Glutamatergic neuron (in vitro differentiated cells): ENCODE measurements at regions not wholly inside any gene's neighbourhood (a gene's known extent, or its start where the extent isn't known, plus 50 kb on each side); places are given as distances from the start of the nearest gene placed in this dataset.

ENCODE experiments used
- DNase-seq: peaks from one replicate; pipeline ENCODE4 v3.0.0; 2022
- H3K27ac Mint-ChIP-seq: one replicate; pipeline ENCODE4 v1.8.0; 2020; ENCODE audit warnings: mild to moderate bottlenecking, mixed read lengths, inconsistent platforms; ENCODE audit not compliant: unreplicated experiment
- H3K27me3 Mint-ChIP-seq: one replicate; pipeline ENCODE4 v1.8.0; 2020; ENCODE audit warnings: mild to moderate bottlenecking, moderate library complexity, mixed read lengths, inconsistent platforms; ENCODE audit not compliant: unreplicated experiment
- H3K36me3 Mint-ChIP-seq: one replicate; pipeline ENCODE4 v1.8.0; 2020; ENCODE audit warnings: mild to moderate bottlenecking, mixed read lengths, inconsistent platforms; ENCODE audit not compliant: unreplicated experiment
- H3K4me1 Mint-ChIP-seq: one replicate; pipeline ENCODE4 v1.8.0; 2020; ENCODE audit warnings: mild to moderate bottlenecking, low read depth, mixed read lengths, inconsistent platforms; ENCODE audit not compliant: unreplicated experiment
- H3K4me3 Mint-ChIP-seq: one replicate; pipeline ENCODE4 v1.8.0; 2020; ENCODE audit warnings: mild to moderate bottlenecking, mixed read lengths, inconsistent platforms; ENCODE audit not compliant: unreplicated experiment
- H3K9me3 Mint-ChIP-seq: one replicate; pipeline ENCODE4 v1.8.0; 2020; ENCODE audit warnings: mild to moderate bottlenecking, moderate library complexity, mixed read lengths, inconsistent platforms; ENCODE audit not compliant: unreplicated experiment
- CTCF ChIP-seq: fragments of 200-600 bp; sonication (generic); IDR thresholded peaks from one replicate; pipeline ENCODE4 v1.5.0; 2021; ENCODE audit not compliant: partially characterized antibody, unreplicated experiment

GRCh38 chr1:198889101-198889500 lies 250.3 kb downstream of the PTPRC start:
- Mint-ChIP-seq H3K27ac (no peak overlapping the region), H3K27me3 (no peaks in the 10 kb centered on the region), H3K4me1 (peaks cover 3% of the 10 kb centered on the region), H3K36me3 (no peaks in the 10 kb centered on the region), H3K9me3 (no peaks in the 10 kb centered on the region), H3K4me3 (no peak overlapping the region)
- DNase-seq, result no peak
- no peak for TF ChIP-seq CTCF

GRCh38 chr1:198889749-198890148 lies 250.9 kb downstream of the PTPRC start:
- TF ChIP-seq CTCF, result no peak
- H3K27me3 Mint-ChIP-seq, result no peaks in the 10 kb centered on the region
- H3K4me1 Mint-ChIP-seq, result peaks cover 3% of the 10 kb centered on the region
- H3K4me3 Mint-ChIP-seq, result no peak overlapping the region
- no peaks in the 10 kb centered on the region for H3K36me3 Mint-ChIP-seq
- no peaks in the 10 kb centered on the region for H3K9me3 Mint-ChIP-seq
- no peak for DNase-seq
- no peak overlapping the region for H3K27ac Mint-ChIP-seq

GRCh38 chr1:198890214-198890930 lies 251.5 kb downstream of the PTPRC start:
- Mint-ChIP-seq H3K9me3 (no peaks in the 10 kb centered on the region), H3K27me3 (no peaks in the 10 kb centered on the region), H3K4me1 (peaks cover 3% of the 10 kb centered on the region), H3K4me3 (no peak overlapping the region), H3K27ac (no peak overlapping the region), H3K36me3 (no peaks in the 10 kb centered on the region)
- DNase-seq, result no peak
- TF ChIP-seq CTCF, result no peak

- Mint-ChIP-seq H3K9me3 (no peaks in the 10 kb centered on the region), H3K4me1 (peaks cover 3% of the 10 kb centered on the region), H3K27me3 (no peaks in the 10 kb centered on the region), H3K36me3 (no peaks in the 10 kb centered on the region), H3K4me3 (no peak overlapping the region), H3K27ac (peak overlapping the region; percentile 18)
- DNase-seq, result no peak
- TF ChIP-seq CTCF, result no peak
These were observed 253.2 kb downstream of the PTPRC start for GRCh38 chr1:198892065-198892464.

GRCh38 chr1:198893141-198893540 lies 254.3 kb downstream of the PTPRC start:
- Mint-ChIP-seq H3K36me3 (no peaks in the 10 kb centered on the region), H3K4me1 (peaks cover 3% of the 10 kb centered on the region), H3K4me3 (no peak overlapping the region), H3K27ac (no peak overlapping the region), H3K9me3 (no peaks in the 10 kb centered on the region), H3K27me3 (no peaks in the 10 kb centered on the region)
- no peak for DNase-seq
- no peak for TF ChIP-seq CTCF
